Right lobe of liver (tissue), 6 donors: ENCODE measurements at regions not wholly inside any gene's neighbourhood (a gene's known extent, or its start where the extent isn't known, plus 50 kb on each side); places are given as distances from the start of the nearest gene placed in this dataset.

Experiments used
- ATAC-seq, 4 donors: fragments of 200-7000 bp; cut with Tn5 transposase; one replicate each; pipeline ENCODE4 v1.9.1; 2020; ENCODE audit warnings: mild to moderate bottlenecking in 4 of 4, moderate library complexity in 4 of 4
- DNase-seq, 3 donors: peaks; one replicate each; pipeline ENCODE4 v3.0.0-alpha.2; 2020
- H3K27ac ChIP-seq, 3 donors: fragments of 200-600 bp; one replicate each; pipeline ENCODE4 v1.8.0; 2022
- H3K27me3 ChIP-seq, 2 donors: fragments of 200-600 bp; one replicate each; pipeline ENCODE4 v1.8.0; 2022
- H3K36me3 ChIP-seq, 4 donors: fragments of 200-600 bp; sonication (generic) in 1 of 4; one replicate each; pipeline versions ENCODE4 v1.5.1 to v1.8.0; 2017 to 2022; ENCODE audit warnings: control low read depth in 1 of 4
- H3K4me1 ChIP-seq, 4 donors: fragments of 200-600 bp; sonication (generic) in 1 of 4; one replicate each; pipeline versions ENCODE4 v1.5.1 to v1.8.0; 2017 to 2022; ENCODE audit warnings: control low read depth in 1 of 4
- H3K4me3 ChIP-seq, 3 donors: fragments of 200-600 bp; one replicate each; pipeline ENCODE4 v1.8.0; 2022
- H3K9me3 ChIP-seq, 4 donors: fragments of 200-600 bp; sonication (generic) in 1 of 4; one replicate each; pipeline versions ENCODE4 v1.5.1 to v1.8.0; 2017 to 2022; ENCODE audit warnings: control low read depth in 1 of 4
- CTCF ChIP-seq, 4 donors: fragments of 200-600 bp in 3 of 4; fragments of 450-650 bp in 1 of 4; IDR thresholded peaks; one replicate each; pipeline versions ENCODE4 v1.5.1 to v1.8.0; 2016 to 2022; ENCODE audit warnings: antibody characterized with exemption in 4 of 4, mild to moderate bottlenecking in 2 of 4
- POLR2A ChIP-seq: fragments of 450-650 bp; IDR thresholded peaks from one replicate; pipeline ENCODE4 v1.6.1; 2017; ENCODE audit warnings: antibody characterized with exemption, mild to moderate bottlenecking
- WGBS: methylation state at CpG from one replicate; pipeline ENCODE4 v1.1.6; 2018; ENCODE audit warnings: low coverage, low lambda C conversion rate; ENCODE audit not compliant: insufficient coverage; ENCODE audit errors: missing lambda C conversion rate; 5-methylcytosine and 5-hydroxymethylcytosine counted together
- intact Hi-C, 2 donors: fragments of 100-400 bp; cut with DNase I; formaldehyde crosslinking; loops; one replicate each; pipeline versions ENCODE4 v1.11.2 to v1.14.1; 2022
- donor health status: DM: no; HTN: yes; CAD: no.
- donor health status: DM: no; HTN: no; CAD: no.
- donor health status: DM: no; HTN: no; CAD: no.
- donor health status: DM: no; HTN: yes; CAD: no.
- donor health status: DM: no; HTN: yes; CAD: no.

GRCh38 chr3:127118366-127118765, 74.6 kb upstream of the PRR23E start:
- Histone ChIP-seq H3K27ac (no peak overlapping the region), H3K36me3 (no peaks in the 10 kb centered on the region), H3K9me3 (no peaks in the 10 kb centered on the region), H3K4me3 (no peak overlapping the region), H3K4me1 (no peaks in the 10 kb centered on the region), H3K27me3 (no peaks in the 10 kb centered on the region)
- no peak for ATAC-seq
- no peak for DNase-seq
- intact Hi-C loops: no loop called here
- 72% methylated on average over 3 of the region's 3 CpGs for WGBS
- TF ChIP-seq POLR2A: no peak
- no peak for TF ChIP-seq CTCF (IDR thresholded peaks at IDR 0.05)

GRCh38 chr3:127119693-127120464, 73.1 kb upstream of the PRR23E start:
- DNase-seq: no peak
- Histone ChIP-seq H3K27me3 (no peaks in the 10 kb centered on the region), H3K36me3 (no peaks in the 10 kb centered on the region), H3K9me3 (no peaks in the 10 kb centered on the region), H3K27ac (no peak overlapping the region), H3K4me3 (no peak overlapping the region), H3K4me1 (no peaks in the 10 kb centered on the region)
- ATAC-seq: no peak
- 53% methylated on average over 2 of the region's 5 CpGs for WGBS
- intact Hi-C loops: no loop called here
- no peak for TF ChIP-seq CTCF (IDR thresholded peaks at IDR 0.05)
- no peak for TF ChIP-seq POLR2A

DNA sequence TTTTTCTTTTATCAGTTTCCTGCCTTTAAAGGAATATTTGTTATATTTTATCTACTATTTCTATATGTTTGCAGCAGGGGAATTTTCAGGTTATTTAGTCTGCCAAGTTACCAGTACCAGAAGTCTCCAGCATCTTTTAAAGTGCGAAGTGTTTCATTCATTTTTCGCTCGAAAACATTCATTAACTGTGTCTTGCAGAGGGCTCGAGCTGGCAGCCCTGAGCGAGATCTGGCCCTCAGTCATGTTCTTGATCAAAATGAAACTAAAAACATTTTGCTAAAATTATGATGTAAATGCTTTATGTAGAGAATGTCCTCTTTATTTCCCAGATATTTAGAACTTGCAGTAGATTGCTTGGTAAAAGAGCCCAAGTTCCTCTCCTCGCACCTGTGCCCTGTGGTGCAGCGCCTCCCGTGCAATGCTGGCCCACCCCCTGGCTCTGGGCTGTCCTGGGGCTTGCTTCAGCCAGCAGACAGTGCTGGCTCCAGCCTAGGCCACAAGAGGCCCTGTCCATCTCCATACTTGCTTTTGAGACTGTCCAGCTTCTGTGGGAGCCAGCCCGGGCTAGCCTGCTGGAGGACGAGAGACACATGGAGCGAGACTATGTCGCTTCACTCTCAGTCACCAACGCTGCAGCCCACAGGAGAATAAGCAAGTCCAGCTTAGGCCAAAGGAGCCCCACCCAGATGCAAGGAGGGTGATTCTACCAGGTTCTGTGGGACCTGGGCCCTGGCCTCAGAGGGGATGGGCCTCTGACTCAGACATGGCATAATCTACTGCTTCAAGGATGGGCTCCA, 71.9 kb upstream of the PRR23E start:
- intact Hi-C loops: no loop called here
- Histone ChIP-seq H3K4me1 (no peaks in the 10 kb centered on the region), H3K36me3 (no peaks in the 10 kb centered on the region), H3K27ac (no peak overlapping the region), H3K9me3 (no peaks in the 10 kb centered on the region), H3K27me3 (no peaks in the 10 kb centered on the region), H3K4me3 (no peak overlapping the region)
- 82% methylated on average over 8 of the region's 13 CpGs for WGBS
- TF ChIP-seq CTCF (IDR thresholded peaks at IDR 0.05) (no peak), POLR2A (no peak)
- ATAC-seq (no peak), DNase-seq (peak in 1 of 3 donors; percentile 29)

GRCh38 chr3:127121885-127122284, 71.0 kb upstream of the PRR23E start:
- intact Hi-C loops: no loop called here
- Histone ChIP-seq H3K9me3 (no peaks in the 10 kb centered on the region), H3K36me3 (no peaks in the 10 kb centered on the region), H3K27ac (no peak overlapping the region), H3K4me1 (no peaks in the 10 kb centered on the region), H3K27me3 (no peaks in the 10 kb centered on the region), H3K4me3 (no peak overlapping the region)
- 29% methylated on average over 1 of the region's 1 CpG for WGBS
- DNase-seq: no peak
- TF ChIP-seq POLR2A: no peak
- TF ChIP-seq CTCF (IDR thresholded peaks at IDR 0.05): no peak
- no peak for ATAC-seq
